ENCODE measurements at regions not wholly inside any gene's neighbourhood (a gene's known extent, or its start where the extent isn't known, plus 50 kb on each side); places are given as distances from the start of the nearest gene placed in this dataset.

- H3K4me1 Mint-ChIP-seq = peaks cover 17 to 21% of the 10 kb centered on the region in 2 experiments
- Histone ChIP-seq H3K23ac (ENCODE audit: insufficient read length, low read depth, low read length) (no peak overlapping the region), H2AK5ac (ENCODE audit: insufficient read length, low read length) (no peak overlapping the region), H4K5ac (ENCODE audit: insufficient read length, low read depth, low read length) (no peak overlapping the region), H3K9ac (ENCODE audit: extremely low read depth, insufficient read length, low read length) (no peak overlapping the region), H4K8ac (replicated peaks; ENCODE audit: insufficient read length, low read depth, low read length) (no peak overlapping the region), H3K23me2 (ENCODE audit: insufficient read length, low read depth, low read length, poor library complexity, severe bottlenecking) (no peaks in the 10 kb centered on the region), H3K79me2 (ENCODE audit: insufficient read depth, low read length) (no peaks in the 10 kb centered on the region), H4K20me1 (ENCODE audit: control insufficient read depth, insufficient read depth, insufficient read length) (no peaks in the 10 kb centered on the region), H3K27me3 (ENCODE audit: insufficient read depth, low read length) (peaks cover 7% of the 10 kb centered on the region; the same call in 1 of the 2 replicates), H3K4me2 (ENCODE audit: insufficient read depth, insufficient read length, low read length) (no peak overlapping the region), H2BK12ac (ENCODE audit: insufficient read length, low read depth, low read length) (no peak overlapping the region), H2BK5ac (ENCODE audit: insufficient read length, low read length) (no peak overlapping the region), H3K79me1 (ENCODE audit: insufficient read depth, low read depth, low read length, poor library complexity, severe bottlenecking) (no peaks in the 10 kb centered on the region), H3K18ac (ENCODE audit: insufficient read length, low read depth, low read length) (no peak overlapping the region), H2BK15ac (ENCODE audit: low read depth, low read length) (no peak overlapping the region), H3K56ac (ENCODE audit: insufficient read length, low read depth, low read length) (no peak overlapping the region), H2AFZ (ENCODE audit: low read length) (no peak overlapping the region), H3K14ac (ENCODE audit: insufficient read depth, low read length) (no peak overlapping the region), H4K91ac (ENCODE audit: insufficient read length, low read depth, low read length) (no peak overlapping the region), H3K4ac (ENCODE audit: low read depth, low read length) (no peak overlapping the region), H3K27ac (ENCODE audit: insufficient read length, low read depth, low read length) (no peak overlapping the region), H2BK20ac (ENCODE audit: low read depth, low read length, poor library complexity, severe bottlenecking) (no peak overlapping the region), H3K9me3 (ENCODE audit: control insufficient read depth, low read depth, low read length) (no peaks in the 10 kb centered on the region), H2BK120ac (ENCODE audit: low read depth, low read length, poor library complexity, severe bottlenecking) (no peak overlapping the region), H3K4me1 (ENCODE audit: insufficient read depth, low read length) (peaks cover 3% of the 10 kb centered on the region; the same call in 1 of the 2 replicates), H3T11ph (ENCODE audit: low read length) (no peak overlapping the region)
- no peak for TF ChIP-seq CTCF (conservative IDR thresholded peaks at IDR 0.05)
- peaks cover 0 to 5% (median 4%) of the 10 kb centered on the region in 3 experiments; a peak in 1 of 7 replicates for H3K36me3 Mint-ChIP-seq (ENCODE audit: insufficient read depth in 1 of 3, low read depth in 3 of 3)
- DNase-seq = peak; percentile 88
- peaks cover 0 to under 1% of the 10 kb centered on the region in 2 experiments; a peak in 4 of 5 replicates for H3K9me3 Mint-ChIP-seq
- no peak overlapping the region for H3K4me3 Mint-ChIP-seq
- WGBS (ENCODE audit: extremely low coverage, insufficient read length, low lambda C conversion rate) = no CpG with 5 or more reads among the region's 5 CpGs
- peaks cover 79% of the 10 kb centered on the region for H3K27me3 Mint-ChIP-seq (ENCODE audit: low read depth)
- 0 out of 7 replicates have a peak overlapping the region, but pooled peaks of 1 of the 3 experiments have one; percentile 62 for H3K27ac Mint-ChIP-seq
Measured at GRCh38 chr13:86882107-86882506, 789.1 kb upstream of the SLITRK5 start.

Data from H9 (cell line).